Parathyroid adenoma (tissue), 2 donors: ENCODE measurements at regions not wholly inside any gene's neighbourhood (a gene's known extent, or its start where the extent isn't known, plus 50 kb on each side); places are given as distances from the start of the nearest gene placed in this dataset.
"Not testable (repeated sequence)": the region's sequence is repeated elsewhere in the genome, so short reads cannot be mapped to it uniquely, and the experiment has no call there.

ENCODE experiments used
- H2AFZ ChIP-seq: fragments of 300-600 bp; sonication (generic); one replicate; pipeline ENCODE4 v1.7.0; 2017; ENCODE audit warnings: antibody characterized with exemption, mild to moderate bottlenecking
- H3K27ac ChIP-seq: fragments of 300-600 bp; sonication (generic); one replicate; pipeline ENCODE4 v1.7.0; 2017
- H3K27me3 ChIP-seq: fragments of 300-600 bp; sonication (generic); one replicate; pipeline ENCODE4 v1.7.0; 2017; ENCODE audit warnings: low read length; ENCODE audit not compliant: control insufficient read depth, insufficient read depth
- H3K36me3 ChIP-seq: fragments of 300-600 bp; sonication (generic); one replicate; pipeline ENCODE4 v1.7.0; 2017; ENCODE audit warnings: low read length; ENCODE audit not compliant: control insufficient read depth, insufficient read depth
- H3K4me1 ChIP-seq: fragments of 300-600 bp; sonication (generic); one replicate; pipeline ENCODE4 v1.7.0; 2017; ENCODE audit warnings: control low read depth
- H3K4me2 ChIP-seq: fragments of 300-600 bp; sonication (generic); one replicate; pipeline ENCODE4 v1.7.0; 2017; ENCODE audit warnings: low read length
- H3K4me3 ChIP-seq: fragments of 300-600 bp; sonication (generic); one replicate; pipeline ENCODE4 v1.7.0; 2017; ENCODE audit warnings: low read depth, low read length
- H3K79me2 ChIP-seq: fragments of 300-600 bp; sonication (generic); one replicate; pipeline ENCODE4 v1.7.0; 2017; ENCODE audit warnings: control low read depth
- H3K9ac ChIP-seq: fragments of 300-600 bp; sonication (generic); one replicate; pipeline ENCODE4 v1.7.0; 2017; ENCODE audit warnings: mild to moderate bottlenecking
- H3K9me3 ChIP-seq: fragments of 300-600 bp; sonication (generic); one replicate; pipeline ENCODE4 v1.7.0; 2017; ENCODE audit warnings: low read length; ENCODE audit not compliant: control insufficient read depth
- CTCF ChIP-seq: fragments of 300-600 bp; sonication (generic); IDR thresholded peaks from one replicate; pipeline ENCODE4 v1.7.0; 2017; ENCODE audit warnings: antibody characterized with exemption, mild to moderate bottlenecking
- donor health status: primary hyperparathyroidism.

GRCh38 chr14:105978618-105979295, 452.4 kb downstream of the TMEM121 start:
- no peaks in the 10 kb centered on the region for H3K9me3 ChIP-seq
- no peak overlapping the region for H2AFZ ChIP-seq
- no peaks in the 10 kb centered on the region for H3K36me3 ChIP-seq
- H3K4me3 ChIP-seq = no peak overlapping the region
- H3K27ac ChIP-seq = no peak overlapping the region
- no peak overlapping the region for H3K9ac ChIP-seq
- no peaks in the 10 kb centered on the region for H3K27me3 ChIP-seq
- no peaks in the 10 kb centered on the region for H3K4me1 ChIP-seq
- TF ChIP-seq CTCF = no peak
- H3K79me2 ChIP-seq = no peaks in the 10 kb centered on the region
- no peak overlapping the region for H3K4me2 ChIP-seq

DNA sequence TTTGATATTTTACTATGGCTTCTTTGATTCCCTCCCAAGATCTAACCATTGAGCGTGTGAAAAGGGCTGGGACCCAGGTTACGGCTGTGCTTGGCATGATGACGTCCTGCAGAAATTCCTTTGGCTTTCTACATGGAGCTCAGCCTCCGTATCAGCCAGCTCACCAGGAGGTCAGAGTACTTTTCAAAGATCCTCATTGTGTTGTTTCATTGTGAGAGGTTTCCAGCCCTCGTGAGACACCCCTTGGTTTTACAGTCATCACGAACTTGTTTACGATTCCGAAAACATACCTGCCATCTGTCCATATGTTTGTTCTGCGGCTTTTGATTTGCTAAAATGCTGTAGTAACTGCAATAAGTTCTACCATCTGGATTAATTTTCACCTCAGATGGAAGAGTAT, 453.1 kb downstream of the TMEM121 start:
- H3K4me3 ChIP-seq = no peak overlapping the region
- H3K4me2 ChIP-seq = no peak overlapping the region
- no peaks in the 10 kb centered on the region for H3K36me3 ChIP-seq
- TF ChIP-seq CTCF = no peak
- no peaks in the 10 kb centered on the region for H3K9me3 ChIP-seq
- no peaks in the 10 kb centered on the region for H3K4me1 ChIP-seq
- H2AFZ ChIP-seq = no peak overlapping the region
- H3K9ac ChIP-seq = no peak overlapping the region
- H3K27ac ChIP-seq = no peak overlapping the region
- H3K27me3 ChIP-seq = no peaks in the 10 kb centered on the region
- no peaks in the 10 kb centered on the region for H3K79me2 ChIP-seq

GRCh38 chr14:105980224-105980623, 453.8 kb downstream of the TMEM121 start:
- Histone ChIP-seq H3K36me3 (no peaks in the 10 kb centered on the region), H3K9ac (no peak overlapping the region), H3K79me2 (no peaks in the 10 kb centered on the region), H3K4me1 (no peaks in the 10 kb centered on the region), H3K27me3 (no peaks in the 10 kb centered on the region), H2AFZ (no peak overlapping the region), H3K4me3 (no peak overlapping the region), H3K27ac (no peak overlapping the region), H3K4me2 (no peak overlapping the region), H3K9me3 (no peaks in the 10 kb centered on the region)
- TF ChIP-seq CTCF = no peak

- H3K4me1 ChIP-seq, H3K4me2 ChIP-seq, H3K4me3 ChIP-seq, H3K27me3 ChIP-seq, H2AFZ ChIP-seq, H3K9ac ChIP-seq, H3K36me3 ChIP-seq, H3K9me3 ChIP-seq, H3K27ac ChIP-seq, H3K79me2 ChIP-seq: not testable (repeated sequence)
Measured at GRCh38 chr14:105981517-105982302, 455.3 kb downstream of the TMEM121 start.

DNA sequence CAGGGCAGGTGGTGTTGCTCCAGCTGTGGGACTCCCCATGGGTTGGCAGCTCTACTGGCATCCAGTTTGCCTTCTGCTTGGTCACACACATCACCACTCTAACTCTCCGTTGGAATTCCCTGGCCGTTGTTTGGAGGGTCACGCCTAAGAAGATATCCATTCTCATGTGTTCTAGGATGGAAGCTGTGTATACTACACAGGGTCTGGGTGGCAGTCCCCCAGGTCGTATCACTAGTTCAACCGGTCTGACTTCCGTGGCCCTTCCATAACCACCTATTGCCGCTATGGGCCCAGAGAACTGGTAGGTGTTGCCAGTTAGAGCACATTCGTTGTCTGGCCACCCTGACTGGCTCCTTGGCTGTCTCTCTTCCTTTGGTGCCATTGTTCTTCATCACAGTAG, 456.3 kb downstream of the TMEM121 start:
- H3K9me3 ChIP-seq = no peaks in the 10 kb centered on the region
- H3K4me1 ChIP-seq = no peaks in the 10 kb centered on the region
- H2AFZ ChIP-seq = no peak overlapping the region
- no peak overlapping the region for H3K4me2 ChIP-seq
- no peaks in the 10 kb centered on the region for H3K79me2 ChIP-seq
- no peaks in the 10 kb centered on the region for H3K27me3 ChIP-seq
- no peaks in the 10 kb centered on the region for H3K36me3 ChIP-seq
- no peak overlapping the region for H3K4me3 ChIP-seq
- no peak for TF ChIP-seq CTCF
- H3K27ac ChIP-seq = no peak overlapping the region
- H3K9ac ChIP-seq = no peak overlapping the region
